Neural progenitor cell (in vitro differentiated cells): ENCODE measurements at regions not wholly inside any gene's neighbourhood (a gene's known extent, or its start where the extent isn't known, plus 50 kb on each side); places are given as distances from the start of the nearest gene placed in this dataset.

Source experiments
- EZH2 ChIP-seq: fragments of 200-600 bp; sonication (generic); IDR thresholded peaks from 2 replicates; pipeline ENCODE4 v1.6.1; 2017; ENCODE audit warnings: antibody characterized with exemption, mild to moderate bottlenecking, moderate library complexity
- EZH2phosphoT487 ChIP-seq: fragments of 200-600 bp; sonication (generic); IDR thresholded peaks from 2 replicates; pipeline ENCODE4 v1.6.1; 2017; ENCODE audit warnings: antibody characterized with exemption
- TF ChIP-seq, protein P1 (sequence below): fragments of 200-600 bp; sonication (generic); IDR thresholded peaks from 2 replicates; pipeline ENCODE4 v1.5.1; 2017; ENCODE audit warnings: antibody characterized with exemption, mild to moderate bottlenecking

DNA sequence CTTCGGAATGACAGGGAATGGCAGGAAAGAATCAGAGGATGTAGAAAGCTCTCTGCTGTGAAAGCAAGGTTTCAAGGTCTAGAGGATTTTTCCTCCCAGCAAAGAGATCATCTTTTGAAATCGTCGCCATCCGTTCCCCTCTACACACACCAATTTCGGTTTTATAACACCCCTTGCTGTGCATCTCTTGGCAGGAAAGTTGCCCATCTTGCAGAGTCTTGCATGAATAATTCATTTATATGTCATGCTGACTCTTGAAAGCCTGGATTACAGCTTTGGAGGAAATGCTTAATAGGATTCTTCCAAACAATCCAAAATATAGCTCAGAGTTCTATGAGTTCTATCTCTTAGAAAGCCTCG is 262.7 kb downstream of the CHL1 start:
- TF ChIP-seq, protein P1, sequence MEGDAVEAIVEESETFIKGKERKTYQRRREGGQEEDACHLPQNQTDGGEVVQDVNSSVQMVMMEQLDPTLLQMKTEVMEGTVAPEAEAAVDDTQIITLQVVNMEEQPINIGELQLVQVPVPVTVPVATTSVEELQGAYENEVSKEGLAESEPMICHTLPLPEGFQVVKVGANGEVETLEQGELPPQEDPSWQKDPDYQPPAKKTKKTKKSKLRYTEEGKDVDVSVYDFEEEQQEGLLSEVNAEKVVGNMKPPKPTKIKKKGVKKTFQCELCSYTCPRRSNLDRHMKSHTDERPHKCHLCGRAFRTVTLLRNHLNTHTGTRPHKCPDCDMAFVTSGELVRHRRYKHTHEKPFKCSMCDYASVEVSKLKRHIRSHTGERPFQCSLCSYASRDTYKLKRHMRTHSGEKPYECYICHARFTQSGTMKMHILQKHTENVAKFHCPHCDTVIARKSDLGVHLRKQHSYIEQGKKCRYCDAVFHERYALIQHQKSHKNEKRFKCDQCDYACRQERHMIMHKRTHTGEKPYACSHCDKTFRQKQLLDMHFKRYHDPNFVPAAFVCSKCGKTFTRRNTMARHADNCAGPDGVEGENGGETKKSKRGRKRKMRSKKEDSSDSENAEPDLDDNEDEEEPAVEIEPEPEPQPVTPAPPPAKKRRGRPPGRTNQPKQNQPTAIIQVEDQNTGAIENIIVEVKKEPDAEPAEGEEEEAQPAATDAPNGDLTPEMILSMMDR: no peak
- no peak for TF ChIP-seq EZH2phosphoT487
- TF ChIP-seq EZH2: no peak
